GM12864 (cell line): ENCODE measurements at regions not wholly inside any gene's neighbourhood (a gene's known extent, or its start where the extent isn't known, plus 50 kb on each side); places are given as distances from the start of the nearest gene placed in this dataset.

Experiments
- DNase-seq: peaks from one replicate; pipeline ENCODE4 v3.0.0-alpha.2; 2011; ENCODE audit warnings: low read depth
- H3K4me3 ChIP-seq: 2 replicates; pipeline ENCODE4 v1.5.1; 2011; ENCODE audit warnings: mild to moderate bottlenecking, low read depth, low read length, control low read depth
- TF ChIP-seq, protein P1 (sequence below): IDR thresholded peaks from 2 replicates; pipeline ENCODE4 v1.5.1; 2011; ENCODE audit warnings: low read depth, mild to moderate bottlenecking, moderate library complexity, low read length, control low read depth, inconsistent platforms; ENCODE audit errors: missing control alignments

DNA sequence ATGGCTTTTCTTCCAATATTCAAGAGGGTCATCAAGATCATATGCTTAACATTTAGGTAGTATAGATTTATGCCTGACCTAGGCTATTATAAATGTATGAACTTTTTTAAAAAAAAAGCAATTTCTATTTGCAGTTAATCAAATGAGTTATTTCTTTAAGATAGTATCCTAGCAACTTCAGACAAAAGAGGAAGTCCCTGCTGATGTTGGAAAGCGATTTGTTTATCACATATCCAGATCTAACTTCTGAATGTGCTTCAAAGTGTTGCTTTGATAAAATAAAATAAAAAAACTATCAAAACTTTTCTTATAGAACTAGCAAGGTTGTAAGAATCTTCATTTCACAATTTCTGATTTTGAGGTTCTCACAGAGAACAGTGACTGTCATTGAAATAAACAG lies 401.9 kb upstream of the PHF14 start:
- TF ChIP-seq, protein P1, sequence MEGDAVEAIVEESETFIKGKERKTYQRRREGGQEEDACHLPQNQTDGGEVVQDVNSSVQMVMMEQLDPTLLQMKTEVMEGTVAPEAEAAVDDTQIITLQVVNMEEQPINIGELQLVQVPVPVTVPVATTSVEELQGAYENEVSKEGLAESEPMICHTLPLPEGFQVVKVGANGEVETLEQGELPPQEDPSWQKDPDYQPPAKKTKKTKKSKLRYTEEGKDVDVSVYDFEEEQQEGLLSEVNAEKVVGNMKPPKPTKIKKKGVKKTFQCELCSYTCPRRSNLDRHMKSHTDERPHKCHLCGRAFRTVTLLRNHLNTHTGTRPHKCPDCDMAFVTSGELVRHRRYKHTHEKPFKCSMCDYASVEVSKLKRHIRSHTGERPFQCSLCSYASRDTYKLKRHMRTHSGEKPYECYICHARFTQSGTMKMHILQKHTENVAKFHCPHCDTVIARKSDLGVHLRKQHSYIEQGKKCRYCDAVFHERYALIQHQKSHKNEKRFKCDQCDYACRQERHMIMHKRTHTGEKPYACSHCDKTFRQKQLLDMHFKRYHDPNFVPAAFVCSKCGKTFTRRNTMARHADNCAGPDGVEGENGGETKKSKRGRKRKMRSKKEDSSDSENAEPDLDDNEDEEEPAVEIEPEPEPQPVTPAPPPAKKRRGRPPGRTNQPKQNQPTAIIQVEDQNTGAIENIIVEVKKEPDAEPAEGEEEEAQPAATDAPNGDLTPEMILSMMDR: no peak
- no peak for DNase-seq
- no peak overlapping the region for H3K4me3 ChIP-seq

DNA sequence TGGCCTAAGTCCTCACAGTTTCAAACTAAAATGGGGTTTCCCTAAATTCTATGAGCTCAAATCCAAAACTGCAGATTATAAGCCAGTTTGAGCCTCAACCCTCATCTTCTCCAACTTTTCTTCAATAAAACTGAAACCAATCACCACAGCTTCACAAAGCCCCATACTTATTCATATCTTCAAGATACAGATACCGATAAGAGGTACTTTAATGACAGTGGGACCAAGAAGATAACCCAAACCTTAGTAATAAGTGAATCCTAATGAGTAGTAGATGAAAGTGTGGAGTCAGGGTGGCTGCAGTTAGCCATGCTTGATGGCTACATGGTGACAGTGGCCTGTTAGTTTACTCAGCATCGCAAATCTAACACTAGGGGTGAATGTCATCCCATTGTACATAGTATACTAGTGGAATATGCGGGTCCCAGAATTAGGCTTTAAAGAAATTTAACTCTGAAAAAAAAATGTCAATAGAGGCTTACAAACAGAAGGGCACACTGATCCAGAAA lies 395.8 kb upstream of the PHF14 start:
- TF ChIP-seq, protein P1: no peak
- H3K4me3 ChIP-seq: no peak overlapping the region
- DNase-seq: no peak

DNA sequence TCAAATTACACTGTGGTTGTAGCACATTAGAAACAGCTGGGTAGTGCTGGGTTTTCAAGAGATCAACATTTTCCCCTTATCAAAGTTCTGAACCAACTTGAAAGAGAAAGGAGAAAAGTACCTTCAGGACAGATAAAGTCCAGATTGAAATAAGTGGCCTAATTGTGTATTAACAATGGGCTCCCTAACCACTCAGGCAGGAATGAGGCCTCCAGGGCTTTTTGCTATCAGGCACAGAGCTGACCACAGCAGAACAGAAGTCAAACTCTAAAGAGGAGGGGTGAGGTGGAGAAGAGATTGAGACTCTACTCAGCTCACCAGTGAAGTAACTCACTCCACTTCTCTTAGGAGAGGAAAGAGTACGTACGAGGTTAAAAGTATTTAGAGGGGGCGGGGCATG lies 394.1 kb upstream of the PHF14 start:
- TF ChIP-seq, protein P1: no peak
- no peak overlapping the region for H3K4me3 ChIP-seq
- DNase-seq: no peak

DNA sequence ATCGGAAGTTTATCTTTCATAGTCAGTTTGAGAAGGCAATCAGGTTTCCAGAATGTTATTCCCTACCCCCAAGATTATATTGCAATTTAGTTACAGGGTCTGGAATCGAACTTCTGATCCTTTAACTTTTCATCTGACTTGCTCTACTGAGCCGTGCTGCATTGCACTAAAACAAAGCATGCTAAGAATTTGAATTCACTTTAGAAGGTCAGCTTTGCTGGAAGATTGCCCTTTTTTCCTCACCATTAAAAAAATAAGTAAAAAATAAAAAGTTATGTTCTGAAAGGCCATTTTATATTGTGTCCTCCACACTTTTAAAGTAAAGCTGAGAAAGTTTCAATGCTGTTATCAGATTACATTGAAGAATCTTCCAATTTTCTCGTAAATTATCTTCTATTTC lies 388.8 kb upstream of the PHF14 start:
- H3K4me3 ChIP-seq: no peak overlapping the region
- DNase-seq: no peak
- TF ChIP-seq, protein P1: no peak

DNA sequence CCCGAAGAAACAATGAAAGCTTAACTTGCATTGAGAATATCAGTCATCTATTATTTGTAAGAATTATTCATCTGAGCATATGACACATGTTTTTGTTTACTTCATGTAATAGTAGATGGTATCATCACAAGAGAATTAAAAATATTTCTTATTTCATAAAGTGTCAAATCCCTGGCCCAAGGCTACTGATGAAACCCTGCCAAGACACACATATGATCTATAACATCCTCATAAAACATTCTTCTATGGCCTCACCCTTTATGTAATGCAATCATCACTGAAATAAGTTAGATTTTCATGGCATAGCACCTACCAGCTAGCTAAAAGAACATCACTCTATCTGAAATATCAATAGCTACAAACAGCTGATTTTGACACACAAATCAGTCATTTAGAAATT lies 385.6 kb upstream of the PHF14 start:
- TF ChIP-seq, protein P1: no peak
- DNase-seq: no peak
- H3K4me3 ChIP-seq: no peak overlapping the region

DNA sequence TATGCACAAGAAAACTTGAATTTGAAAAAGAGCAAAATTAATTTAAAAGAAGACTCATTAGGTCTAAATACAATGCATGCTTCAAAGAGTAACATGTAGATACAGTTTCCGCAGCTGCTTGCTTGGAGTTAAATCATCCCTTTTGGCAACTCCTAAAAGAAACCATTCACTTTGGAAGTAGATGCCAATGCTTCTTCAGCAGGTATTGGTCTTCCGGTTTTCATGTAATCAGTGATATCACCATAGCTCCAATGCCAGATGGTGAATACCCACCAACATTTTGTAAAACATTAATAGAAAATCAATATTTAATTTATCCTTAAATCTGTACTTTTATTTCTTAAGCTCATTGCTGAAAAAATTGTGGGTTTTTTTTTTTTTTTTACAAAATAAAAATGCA lies 381.1 kb upstream of the PHF14 start:
- no peak overlapping the region for H3K4me3 ChIP-seq
- no peak for DNase-seq
- TF ChIP-seq, protein P1: no peak

DNA sequence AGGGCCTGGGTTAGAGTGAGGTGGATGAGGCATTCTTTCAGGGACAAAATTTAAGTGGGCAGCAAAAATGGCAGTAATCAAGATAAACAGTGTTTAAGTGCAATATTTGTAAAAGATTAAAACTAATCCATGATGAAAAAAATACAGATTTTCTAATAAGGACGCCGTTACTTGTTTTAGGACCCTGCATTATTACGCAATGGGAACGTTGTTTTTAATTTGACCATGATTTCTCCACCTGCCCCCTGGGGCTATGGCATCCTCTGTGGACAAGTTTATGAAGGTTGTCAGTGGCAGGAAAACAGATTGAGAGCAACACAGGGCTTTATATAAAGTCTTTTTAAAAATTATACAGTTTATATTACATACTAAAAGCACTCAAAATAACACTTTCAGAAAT lies 380.6 kb upstream of the PHF14 start:
- TF ChIP-seq, protein P1: no peak
- no peak for DNase-seq
- H3K4me3 ChIP-seq: no peak overlapping the region
